SK-N-SH (cell line): ENCODE measurements at regions not wholly inside any gene's neighbourhood (a gene's known extent, or its start where the extent isn't known, plus 50 kb on each side); places are given as distances from the start of the nearest gene placed in this dataset.

ENCODE experiments used
- POLR2AphosphoS5 ChIP-seq: IDR thresholded peaks from 2 replicates; pipeline ENCODE4 v1.6.1; 2012; ENCODE audit warnings: low read depth, low read length
- RXRA ChIP-seq: IDR thresholded peaks from 2 replicates; pipeline ENCODE4 v1.4.0; 2012; ENCODE audit warnings: low read depth, mild to moderate bottlenecking, borderline replicate concordance

DNA sequence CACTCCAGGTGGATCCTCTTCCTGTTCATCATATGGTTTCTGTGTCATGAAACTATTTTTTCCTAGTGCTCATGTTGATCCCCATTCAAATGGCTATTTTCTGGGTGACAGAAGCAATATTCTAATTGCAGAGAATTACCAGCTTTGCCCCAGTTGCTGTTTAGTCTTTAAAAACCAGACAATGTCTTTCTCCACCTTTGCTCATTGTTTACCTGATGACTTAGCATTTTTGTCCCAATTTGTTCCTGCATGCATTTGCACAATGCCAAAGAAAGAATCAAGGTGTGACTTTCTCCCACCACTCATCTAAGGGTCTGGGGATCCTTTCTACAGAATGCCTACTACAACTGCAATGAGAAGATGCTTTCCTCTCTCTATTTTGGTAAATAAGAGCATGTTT is 439.9 kb upstream of the MAF start:
- TF ChIP-seq POLR2AphosphoS5 (no peak), RXRA (no peak)
